Effector CD8-positive, alpha-beta T cell (primary cell): ENCODE measurements at regions not wholly inside any gene's neighbourhood (a gene's known extent, or its start where the extent isn't known, plus 50 kb on each side); places are given as distances from the start of the nearest gene placed in this dataset.
"Not testable (repeated sequence)": the region's sequence is repeated elsewhere in the genome, so short reads cannot be mapped to it uniquely, and the experiment has no call there.

Experiments used
- DNase-seq: peaks from one replicate; lab custom pipeline; 2025; lab: John Stamatoyannopoulos, UW

- DNase-seq: no peak
Observed at GRCh38 chr22:26769663-26770062, 112.3 kb downstream of the MIAT start.

GRCh38 chr22:26770624-26771023, 113.2 kb downstream of the MIAT start:
- DNase-seq: no peak

- not testable (repeated sequence) for DNase-seq
Observed at GRCh38 chr22:26773054-26773453, 115.7 kb downstream of the MIAT start.

GRCh38 chr22:26775394-26775793, 118.0 kb downstream of the MIAT start:
- no peak for DNase-seq

- no peak for DNase-seq
Observed at GRCh38 chr22:26777156-26777801, 119.9 kb downstream of the MIAT start.

GRCh38 chr22:26778372-26778771, 121.0 kb downstream of the MIAT start:
- no peak for DNase-seq

GRCh38 chr22:26779108-26779507, 121.7 kb downstream of the MIAT start:
- no peak for DNase-seq

GRCh38 chr22:26779929-26780328, 122.5 kb downstream of the MIAT start:
- no peak for DNase-seq

GRCh38 chr22:26780521-26780920, 123.1 kb downstream of the MIAT start:
- no peak for DNase-seq

GRCh38 chr22:26781062-26781461, 123.7 kb downstream of the MIAT start:
- no peak for DNase-seq

GRCh38 chr22:26781596-26781995, 124.2 kb downstream of the MIAT start:
- DNase-seq: no peak

- no peak for DNase-seq
Observed at GRCh38 chr22:26783885-26784284, 126.5 kb downstream of the MIAT start.

GRCh38 chr22:26784772-26785171, 127.4 kb downstream of the MIAT start:
- no peak for DNase-seq

- DNase-seq: no peak
Observed at GRCh38 chr22:26785932-26786331, 128.5 kb downstream of the MIAT start.

GRCh38 chr22:26786398-26786797, 129.0 kb downstream of the MIAT start:
- no peak for DNase-seq

GRCh38 chr22:26789951-26790350, 132.6 kb downstream of the MIAT start:
- DNase-seq: no peak

GRCh38 chr22:26792522-26792921, 135.1 kb downstream of the MIAT start:
- no peak for DNase-seq

GRCh38 chr22:26796785-26797184, 139.4 kb downstream of the MIAT start:
- DNase-seq: no peak

- no peak for DNase-seq
Observed at GRCh38 chr22:26797910-26798309, 140.5 kb downstream of the MIAT start.

- DNase-seq: no peak
Observed at GRCh38 chr22:26798462-26799065, 141.2 kb downstream of the MIAT start.

- no peak for DNase-seq
Observed at GRCh38 chr22:26800858-26801257, 143.5 kb downstream of the MIAT start.

GRCh38 chr22:26801449-26801848, 144.1 kb downstream of the MIAT start:
- no peak for DNase-seq

GRCh38 chr22:26804315-26804714, 146.9 kb downstream of the MIAT start:
- no peak for DNase-seq
